ENCODE measurements at regions not wholly inside any gene's neighbourhood (a gene's known extent, or its start where the extent isn't known, plus 50 kb on each side); places are given as distances from the start of the nearest gene placed in this dataset.

- no peak overlapping the region for H3K27ac Mint-ChIP-seq
- H3K36me3 Mint-ChIP-seq = no peaks in the 10 kb centered on the region
- DNase-seq (ENCODE audit: low spot score in 2 of 2) (no peak), ATAC-seq (no peak)
- no peaks in the 10 kb centered on the region for H3K9me3 Mint-ChIP-seq
Measured at GRCh38 chr2:129135017-129135416, 816.3 kb upstream of the HS6ST1 start.

DNA sequence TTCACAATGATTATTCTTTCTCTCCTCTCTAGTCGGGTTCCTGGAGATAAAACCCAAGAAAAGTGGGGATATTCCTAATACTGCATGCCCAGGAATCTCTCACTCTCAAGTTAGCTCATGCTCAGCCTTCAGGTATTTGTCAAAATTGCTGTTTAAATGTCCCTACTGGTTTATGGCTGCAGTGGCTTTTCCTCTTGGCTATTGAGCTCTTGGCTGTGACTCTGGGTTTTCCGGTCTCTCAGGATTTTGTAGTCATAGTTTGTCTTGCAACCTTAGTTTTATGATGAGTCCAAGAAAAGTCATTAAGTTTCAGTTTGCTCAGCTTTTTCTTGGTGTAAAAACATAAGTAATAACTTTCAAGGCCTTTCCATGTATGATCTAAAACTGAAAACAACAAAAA lies 820.7 kb upstream of the HS6ST1 start:
- Mint-ChIP-seq H3K36me3 (no peaks in the 10 kb centered on the region), H3K9me3 (no peaks in the 10 kb centered on the region), H3K27ac (no peak overlapping the region)
- ATAC-seq (no peak), DNase-seq (ENCODE audit: low spot score in 2 of 2) (no peak)

GRCh38 chr2:129142465-129142864 lies 823.8 kb upstream of the HS6ST1 start:
- peaks cover 0 to 5% of the 10 kb centered on the region in 2 donors for H3K9me3 Mint-ChIP-seq
- ATAC-seq = no peak
- H3K27ac Mint-ChIP-seq = no peak overlapping the region
- H3K36me3 Mint-ChIP-seq = no peaks in the 10 kb centered on the region
- no peak for DNase-seq (ENCODE audit: low spot score in 2 of 2)

DNA sequence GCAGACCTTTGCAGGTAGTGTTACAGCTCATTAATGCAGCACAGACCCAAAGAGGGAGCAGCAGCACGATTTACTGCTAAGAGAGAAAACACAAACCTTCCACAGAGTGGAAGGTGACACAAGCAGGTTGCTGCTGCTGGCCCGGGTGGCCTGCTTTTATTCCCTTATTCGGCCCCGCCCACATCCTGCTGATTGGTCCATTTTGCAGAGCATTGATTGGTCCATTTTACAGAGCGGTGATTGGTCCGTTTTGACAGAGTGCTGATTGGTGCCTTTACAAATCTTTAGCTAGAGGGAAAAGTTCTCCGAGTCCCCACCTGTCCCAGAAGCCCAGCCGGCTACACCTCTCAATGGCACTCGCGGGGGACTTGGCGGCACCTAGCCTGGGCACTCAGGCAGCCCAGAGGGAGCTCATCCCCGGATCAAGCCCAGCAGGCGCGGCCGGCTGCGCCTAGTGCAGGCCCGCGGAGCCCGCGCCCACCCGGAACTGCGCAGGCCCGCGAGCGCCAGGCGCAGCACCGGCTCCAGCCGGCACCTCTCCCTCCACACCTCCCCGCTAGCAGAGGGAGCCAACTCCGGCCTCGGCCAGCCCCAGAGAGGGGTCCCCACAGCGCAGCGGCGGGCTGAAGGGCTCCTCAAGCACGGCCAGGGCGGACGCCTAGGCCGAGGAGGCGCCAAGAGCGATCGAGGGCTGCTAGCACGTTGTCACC lies 825.6 kb upstream of the HS6ST1 start:
- H3K9me3 Mint-ChIP-seq = peaks cover 0 to 5% of the 10 kb centered on the region in 2 donors
- DNase-seq (ENCODE audit: low spot score in 2 of 2) (no peak), ATAC-seq (no peak)
- H3K36me3 Mint-ChIP-seq = no peaks in the 10 kb centered on the region
- no peak overlapping the region for H3K27ac Mint-ChIP-seq

- Mint-ChIP-seq H3K9me3 (peaks cover 7 to 21% of the 10 kb centered on the region in 2 donors), H3K27ac (no peak overlapping the region), H3K36me3 (peaks cover 0 to 7% of the 10 kb centered on the region in 2 donors)
- no peak for ATAC-seq
- no peak for DNase-seq (ENCODE audit: low spot score in 2 of 2)
Measured at GRCh38 chr2:129152514-129152913, 827.0 kb upstream of the RAB6C start.

DNA sequence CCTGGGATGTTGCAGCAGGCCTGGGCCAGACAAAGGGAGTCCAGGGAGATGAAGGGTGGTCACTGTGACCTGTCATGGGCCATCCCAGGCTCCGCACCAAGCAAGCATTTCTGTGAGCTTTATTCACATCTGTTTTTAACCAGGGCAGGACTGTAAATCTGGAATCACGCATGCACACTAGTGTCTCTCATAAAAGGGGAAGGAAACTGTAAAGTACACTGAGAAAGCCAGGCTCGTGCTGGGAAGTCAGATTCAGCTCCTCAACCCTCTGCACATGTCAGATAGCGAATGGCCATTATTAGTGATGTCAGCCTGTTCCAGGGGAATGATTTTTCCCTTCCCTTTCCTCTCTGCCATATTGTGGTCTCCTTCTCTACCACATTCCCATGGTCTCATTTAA lies 818.6 kb upstream of the RAB6C start:
- Mint-ChIP-seq H3K9me3 (peaks cover 0 to 3% of the 10 kb centered on the region in 2 donors), H3K36me3 (no peaks in the 10 kb centered on the region), H3K27ac (no peak overlapping the region)
- ATAC-seq (no peak), DNase-seq (ENCODE audit: low spot score in 2 of 2) (no peak)

DNA sequence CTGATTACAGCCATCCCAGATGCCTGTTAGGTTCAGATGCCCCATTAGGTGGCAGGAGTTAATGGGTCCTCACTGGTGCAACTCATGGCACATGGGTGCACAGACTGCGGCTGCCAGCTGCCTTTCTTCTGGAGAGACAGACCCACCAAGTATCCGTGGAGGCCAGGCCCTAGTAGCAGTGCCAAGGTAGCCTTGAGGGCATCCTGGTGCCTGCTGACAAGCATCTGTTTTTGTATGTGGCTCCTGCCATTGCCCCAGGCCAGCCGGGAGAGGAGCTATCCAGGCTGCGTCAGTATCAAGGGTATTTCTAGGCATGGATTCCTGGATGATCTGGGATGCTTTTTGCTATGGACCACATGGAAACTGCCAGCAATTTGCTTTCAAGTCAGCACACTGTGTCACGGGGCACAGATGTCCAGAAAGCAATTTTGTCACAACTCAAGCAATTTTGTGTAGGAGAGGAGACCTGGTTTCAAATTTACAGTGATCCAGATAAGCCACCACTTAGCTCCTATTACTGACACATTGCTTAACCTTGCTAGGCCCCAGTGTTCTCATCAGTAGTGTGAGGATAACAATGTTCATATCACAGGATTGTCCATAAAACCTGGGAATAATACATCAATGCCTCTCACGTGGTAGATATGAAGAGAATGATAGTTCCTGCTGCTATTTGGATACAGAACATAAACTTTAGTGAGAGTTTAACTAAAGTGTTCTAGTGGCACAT lies 815.1 kb upstream of the RAB6C start:
- DNase-seq (ENCODE audit: low spot score in 2 of 2) (no peak), ATAC-seq (no peak)
- H3K27ac Mint-ChIP-seq = no peak overlapping the region
- H3K36me3 Mint-ChIP-seq = no peaks in the 10 kb centered on the region
- H3K9me3 Mint-ChIP-seq = no peaks in the 10 kb centered on the region

DNA sequence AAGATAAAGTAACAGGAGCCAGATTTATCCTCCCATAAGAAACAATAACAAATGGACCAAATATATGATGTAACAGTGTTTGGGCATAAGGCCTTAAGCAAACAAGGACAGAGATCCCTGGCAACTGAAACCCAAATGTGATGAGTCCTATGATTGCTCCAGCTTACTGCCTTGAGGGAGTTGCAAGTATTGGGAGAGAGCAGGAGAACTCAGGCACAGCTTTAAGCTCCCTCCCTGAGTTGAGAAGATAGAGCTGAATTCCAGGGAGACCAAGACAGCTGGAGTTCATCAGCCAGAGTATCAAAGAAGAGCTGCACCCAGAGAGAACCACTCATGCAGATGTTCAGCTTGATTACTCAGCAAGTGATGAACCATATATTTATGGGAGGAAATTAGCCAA lies 814.5 kb upstream of the RAB6C start:
- Mint-ChIP-seq H3K36me3 (no peaks in the 10 kb centered on the region), H3K27ac (peak overlapping the region in 1 of 2 donors; percentile 65), H3K9me3 (no peaks in the 10 kb centered on the region)
- DNase-seq (ENCODE audit: low spot score in 2 of 2) (no peak), ATAC-seq (no peak)

GRCh38 chr2:129167456-129167855 lies 812.0 kb upstream of the RAB6C start:
- Mint-ChIP-seq H3K27ac (no peak overlapping the region), H3K36me3 (no peaks in the 10 kb centered on the region), H3K9me3 (no peaks in the 10 kb centered on the region)
- no peak for ATAC-seq
- DNase-seq (ENCODE audit: low spot score in 2 of 2) = no peak

DNA sequence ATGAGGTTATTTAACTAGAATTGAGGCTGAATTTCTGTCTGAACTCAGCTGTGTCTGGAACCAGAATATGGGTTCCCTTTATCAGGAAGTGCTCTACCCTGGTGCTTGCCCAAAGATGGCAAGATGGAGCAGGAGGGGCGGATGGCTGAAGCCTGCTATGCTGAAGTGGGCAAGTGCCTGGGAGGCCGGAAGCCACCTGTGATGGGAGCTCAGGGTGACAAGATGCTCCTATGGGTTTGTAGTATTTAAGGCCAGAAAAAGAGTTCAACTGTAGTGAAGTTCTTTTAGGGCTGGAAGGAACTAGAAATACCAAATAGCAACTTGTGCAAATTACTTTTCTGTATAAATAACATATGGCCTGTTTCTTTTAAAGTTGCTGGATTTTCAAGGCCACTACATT lies 808.9 kb upstream of the RAB6C start:
- DNase-seq (ENCODE audit: low spot score in 2 of 2) (no peak), ATAC-seq (no peak)
- H3K36me3 Mint-ChIP-seq = no peaks in the 10 kb centered on the region
- H3K27ac Mint-ChIP-seq = no peak overlapping the region
- H3K9me3 Mint-ChIP-seq = peaks cover 0 to 5% of the 10 kb centered on the region in 2 donors

DNA sequence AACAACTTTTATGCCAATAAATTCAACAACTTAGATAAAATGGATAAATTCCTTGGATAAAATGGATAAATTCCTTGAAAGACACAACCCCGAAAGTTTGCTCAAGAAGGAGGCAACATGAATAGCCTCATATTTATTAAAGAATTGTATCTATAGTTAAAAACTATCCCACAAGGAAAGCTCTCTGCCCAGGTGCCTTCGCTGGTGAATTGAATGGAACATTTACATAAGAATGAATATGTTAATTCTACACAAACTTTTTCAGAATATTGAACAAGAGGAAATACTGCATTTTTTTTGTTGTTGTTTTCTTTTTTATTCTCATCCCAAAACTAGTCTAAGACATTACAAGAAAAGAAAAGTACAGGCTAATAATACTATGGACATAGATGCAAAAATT lies 805.3 kb upstream of the RAB6C start:
- Mint-ChIP-seq H3K27ac (no peak overlapping the region), H3K9me3 (peaks cover 0 to 5% of the 10 kb centered on the region in 2 donors), H3K36me3 (no peaks in the 10 kb centered on the region)
- DNase-seq (ENCODE audit: low spot score in 2 of 2) = no peak
- ATAC-seq = no peak

DNA sequence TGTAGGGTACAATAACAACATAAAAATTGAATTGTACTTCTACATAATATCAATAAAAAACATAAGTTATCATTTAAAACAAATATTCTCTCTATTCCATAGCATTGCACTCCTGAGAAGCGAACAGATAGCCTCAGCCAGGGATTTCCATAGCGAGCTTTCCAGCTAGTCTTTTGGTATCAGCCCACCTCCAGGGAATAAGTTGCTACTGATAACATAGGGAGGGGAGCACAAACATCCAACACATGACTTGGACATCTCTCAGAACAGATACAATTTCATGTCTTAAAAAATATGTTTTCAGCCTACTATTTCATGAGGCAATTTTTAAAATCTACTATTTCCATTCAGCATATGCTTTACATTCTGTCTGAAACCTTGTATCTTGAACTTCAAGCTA lies 804.4 kb upstream of the RAB6C start:
- Mint-ChIP-seq H3K27ac (no peak overlapping the region), H3K9me3 (peaks cover 3 to 5% of the 10 kb centered on the region in 2 donors), H3K36me3 (no peaks in the 10 kb centered on the region)
- ATAC-seq = no peak
- DNase-seq (ENCODE audit: low spot score in 2 of 2) = no peak

- Mint-ChIP-seq H3K9me3 (peaks cover 4 to 5% of the 10 kb centered on the region in 2 donors), H3K27ac (no peak overlapping the region), H3K36me3 (no peaks in the 10 kb centered on the region)
- no peak for DNase-seq (ENCODE audit: low spot score in 2 of 2)
- no peak for ATAC-seq
Measured at GRCh38 chr2:129176375-129176774, 803.1 kb upstream of the RAB6C start.

GRCh38 chr2:129178356-129178755 lies 801.1 kb upstream of the RAB6C start:
- H3K27ac Mint-ChIP-seq = no peak overlapping the region
- H3K36me3 Mint-ChIP-seq = no peaks in the 10 kb centered on the region
- no peak for ATAC-seq
- H3K9me3 Mint-ChIP-seq = peaks cover 4 to 5% of the 10 kb centered on the region in 2 donors
- DNase-seq (ENCODE audit: low spot score in 2 of 2) = no peak

GRCh38 chr2:129179199-129179598 lies 800.3 kb upstream of the RAB6C start:
- DNase-seq (ENCODE audit: low spot score in 2 of 2) (no peak), ATAC-seq (no peak)
- Mint-ChIP-seq H3K9me3 (peaks cover 0 to 4% of the 10 kb centered on the region in 2 donors), H3K36me3 (no peaks in the 10 kb centered on the region), H3K27ac (no peak overlapping the region)

DNA sequence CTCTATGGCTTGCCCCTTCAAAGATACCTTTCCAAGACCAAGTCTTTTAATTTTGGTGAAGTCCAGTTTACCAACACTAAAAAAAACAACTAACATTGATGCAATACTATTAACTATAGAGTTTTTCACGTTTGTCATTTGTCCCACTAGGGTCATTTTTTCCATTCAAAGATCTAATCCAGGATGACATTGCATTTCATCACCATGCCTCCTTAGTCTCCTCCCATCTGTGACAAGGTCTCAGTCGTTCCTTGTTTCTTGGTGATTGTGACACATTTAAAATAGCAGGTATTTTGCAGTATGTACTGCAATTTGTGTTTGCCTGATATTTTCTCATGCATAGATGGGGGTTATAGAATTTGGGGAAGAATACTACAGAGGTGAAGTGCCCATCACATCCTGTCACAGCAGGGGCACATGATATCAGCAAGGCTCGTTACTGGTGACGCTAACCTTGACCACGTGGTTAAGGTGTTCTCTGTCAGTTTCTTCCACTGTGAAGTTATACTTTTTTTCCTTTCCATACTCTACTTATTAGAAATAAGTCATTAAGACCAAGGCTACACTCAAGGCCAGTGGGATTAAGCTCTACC lies 799.2 kb upstream of the RAB6C start:
- H3K36me3 Mint-ChIP-seq = no peaks in the 10 kb centered on the region
- DNase-seq (ENCODE audit: low spot score in 2 of 2) (no peak), ATAC-seq (no peak)
- H3K9me3 Mint-ChIP-seq = peaks cover 0 to 4% of the 10 kb centered on the region in 2 donors
- H3K27ac Mint-ChIP-seq = no peak overlapping the region

DNA sequence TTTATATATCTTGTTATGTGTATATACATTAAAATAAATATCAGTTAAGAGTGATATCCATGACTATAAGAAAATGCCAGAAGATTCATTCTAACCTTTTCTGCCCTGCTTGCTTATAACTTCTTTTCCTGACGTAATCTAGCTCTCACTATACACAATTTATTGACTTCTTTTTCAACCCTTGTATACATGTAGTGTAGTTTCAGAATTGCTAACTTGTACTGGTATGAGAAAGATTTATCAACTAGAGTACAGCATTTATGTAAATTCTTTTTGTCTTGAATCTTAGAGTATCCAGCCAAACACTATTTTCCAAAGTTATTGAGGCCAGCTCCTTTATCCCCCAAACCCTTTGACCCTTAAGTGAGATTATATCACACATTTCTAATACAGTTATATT lies 798.0 kb upstream of the RAB6C start:
- no peaks in the 10 kb centered on the region for H3K36me3 Mint-ChIP-seq
- H3K9me3 Mint-ChIP-seq = peaks cover 0 to 4% of the 10 kb centered on the region in 2 donors
- DNase-seq (ENCODE audit: low spot score in 2 of 2) (no peak), ATAC-seq (no peak)
- no peak overlapping the region for H3K27ac Mint-ChIP-seq

- peaks cover 0 to 4% of the 10 kb centered on the region in 2 donors for H3K9me3 Mint-ChIP-seq
- DNase-seq (ENCODE audit: low spot score in 2 of 2) (no peak), ATAC-seq (no peak)
- H3K36me3 Mint-ChIP-seq = no peaks in the 10 kb centered on the region
- H3K27ac Mint-ChIP-seq = no peak overlapping the region
Measured at GRCh38 chr2:129181963-129182362, 797.5 kb upstream of the RAB6C start.

Data from activated naive CD4-positive, alpha-beta T cell treated with anti-CD3 and anti-CD28 coated beads, Interleukin-2, amount 50 U/mL, for 72 hours (primary cell).